ENCODE measurements at regions not wholly inside any gene's neighbourhood (a gene's known extent, or its start where the extent isn't known, plus 50 kb on each side); places are given as distances from the start of the nearest gene placed in this dataset.

DNA sequence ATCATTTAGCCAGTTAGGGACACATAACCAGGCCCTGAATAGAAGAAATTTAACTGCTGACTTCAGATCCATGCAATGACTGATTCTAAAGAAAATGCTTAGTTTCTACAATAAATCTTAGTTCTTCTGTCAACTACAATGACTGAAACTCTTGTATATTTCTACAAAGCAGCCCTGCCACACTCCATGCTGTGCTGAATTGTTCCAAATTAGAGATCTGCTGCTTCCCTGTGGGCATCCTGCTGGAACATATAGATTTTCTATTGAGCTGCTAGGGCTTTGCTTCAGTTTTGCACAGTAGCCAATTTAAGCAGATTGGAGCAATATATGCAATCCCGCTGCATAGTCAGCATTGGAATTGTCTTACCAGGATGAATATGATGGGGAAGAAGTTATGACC is 312.8 kb upstream of the SMIM31 start:
- Histone ChIP-seq H3K4me3 (ENCODE audit: low read length) (no peak overlapping the region), H3K9me3 (ENCODE audit: low read length) (no peaks in the 10 kb centered on the region), H2AFZ (ENCODE audit: low read depth, low read length) (no peak overlapping the region), H3K27me3 (ENCODE audit: insufficient read depth, low read length) (no peaks in the 10 kb centered on the region), H3K36me3 (ENCODE audit: insufficient read depth, low read length) (no peaks in the 10 kb centered on the region), H3K4me1 (ENCODE audit: insufficient read depth, low read length) (no peaks in the 10 kb centered on the region)

GRCh38 chr4:164442180-164442579 is 311.8 kb upstream of the SMIM31 start:
- Histone ChIP-seq H3K4me3 (ENCODE audit: low read length) (no peak overlapping the region), H3K9me3 (ENCODE audit: low read length) (no peaks in the 10 kb centered on the region), H3K27me3 (ENCODE audit: insufficient read depth, low read length) (no peaks in the 10 kb centered on the region), H3K4me1 (ENCODE audit: insufficient read depth, low read length) (no peaks in the 10 kb centered on the region), H2AFZ (ENCODE audit: low read depth, low read length) (no peak overlapping the region), H3K36me3 (ENCODE audit: insufficient read depth, low read length) (no peaks in the 10 kb centered on the region)

GRCh38 chr4:164446516-164446915 is 307.4 kb upstream of the SMIM31 start:
- H3K36me3 ChIP-seq (ENCODE audit: insufficient read depth, low read length) = no peaks in the 10 kb centered on the region
- H3K4me3 ChIP-seq (ENCODE audit: low read length) = no peak overlapping the region
- H3K27me3 ChIP-seq (ENCODE audit: insufficient read depth, low read length) = no peaks in the 10 kb centered on the region
- H2AFZ ChIP-seq (ENCODE audit: low read depth, low read length) = no peak overlapping the region
- no peaks in the 10 kb centered on the region for H3K4me1 ChIP-seq (ENCODE audit: insufficient read depth, low read length)
- H3K9me3 ChIP-seq (ENCODE audit: low read length) = no peaks in the 10 kb centered on the region

DNA sequence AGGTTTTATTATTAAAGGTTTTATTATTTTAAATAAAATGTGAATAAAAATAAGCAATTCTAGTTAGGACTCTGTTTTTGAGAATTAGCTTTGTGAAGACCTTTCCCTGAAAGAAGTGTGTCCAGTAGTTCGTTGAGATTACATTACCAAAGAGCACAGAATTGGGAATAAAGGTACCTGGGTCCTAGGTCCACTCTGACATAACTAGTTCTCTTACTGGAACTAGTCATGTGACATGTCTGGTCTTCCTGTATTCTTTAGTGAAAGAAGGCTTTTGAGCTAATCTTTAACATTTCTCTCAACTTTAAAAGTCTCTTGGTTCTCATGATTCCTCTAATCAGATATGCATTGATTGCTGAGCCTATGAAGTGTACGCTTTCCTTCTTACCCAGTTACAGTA is 292.0 kb upstream of the SMIM31 start:
- Histone ChIP-seq H3K4me3 (ENCODE audit: low read length) (no peak overlapping the region), H3K36me3 (ENCODE audit: insufficient read depth, low read length) (no peaks in the 10 kb centered on the region), H3K4me1 (ENCODE audit: insufficient read depth, low read length) (no peaks in the 10 kb centered on the region), H3K9me3 (ENCODE audit: low read length) (no peaks in the 10 kb centered on the region), H3K27me3 (ENCODE audit: insufficient read depth, low read length) (no peaks in the 10 kb centered on the region), H2AFZ (ENCODE audit: low read depth, low read length) (no peak overlapping the region)

DNA sequence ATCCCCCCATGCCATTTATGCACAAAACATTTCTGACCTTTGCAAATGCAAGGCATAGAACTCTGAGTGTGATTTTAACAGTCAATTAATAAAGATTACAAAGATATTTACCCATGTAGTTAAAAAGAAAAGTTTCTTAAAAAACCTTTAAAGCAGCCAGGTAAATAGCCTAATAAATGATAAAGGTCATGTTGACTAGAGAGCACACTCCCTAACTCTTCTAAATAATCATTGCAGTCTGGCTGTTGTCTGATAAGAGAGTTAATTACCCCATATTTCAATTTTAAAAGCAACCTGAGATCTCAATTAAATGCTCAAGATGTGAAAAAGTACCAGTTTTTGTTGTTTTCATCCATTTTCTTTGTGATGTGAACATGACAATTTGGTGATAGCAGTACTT is 291.5 kb upstream of the SMIM31 start:
- no peaks in the 10 kb centered on the region for H3K9me3 ChIP-seq (ENCODE audit: low read length)
- no peak overlapping the region for H2AFZ ChIP-seq (ENCODE audit: low read depth, low read length)
- H3K36me3 ChIP-seq (ENCODE audit: insufficient read depth, low read length) = no peaks in the 10 kb centered on the region
- H3K4me3 ChIP-seq (ENCODE audit: low read length) = no peak overlapping the region
- no peaks in the 10 kb centered on the region for H3K4me1 ChIP-seq (ENCODE audit: insufficient read depth, low read length)
- no peaks in the 10 kb centered on the region for H3K27me3 ChIP-seq (ENCODE audit: insufficient read depth, low read length)

GRCh38 chr4:164464313-164464712 is 289.6 kb upstream of the SMIM31 start:
- no peaks in the 10 kb centered on the region for H3K4me1 ChIP-seq (ENCODE audit: insufficient read depth, low read length)
- no peaks in the 10 kb centered on the region for H3K36me3 ChIP-seq (ENCODE audit: insufficient read depth, low read length)
- no peaks in the 10 kb centered on the region for H3K9me3 ChIP-seq (ENCODE audit: low read length)
- H3K4me3 ChIP-seq (ENCODE audit: low read length) = no peak overlapping the region
- H2AFZ ChIP-seq (ENCODE audit: low read depth, low read length) = no peak overlapping the region
- no peaks in the 10 kb centered on the region for H3K27me3 ChIP-seq (ENCODE audit: insufficient read depth, low read length)

GRCh38 chr4:164467493-164467892 is 286.4 kb upstream of the SMIM31 start:
- no peak overlapping the region for H3K4me3 ChIP-seq (ENCODE audit: low read length)
- no peaks in the 10 kb centered on the region for H3K4me1 ChIP-seq (ENCODE audit: insufficient read depth, low read length)
- no peaks in the 10 kb centered on the region for H3K9me3 ChIP-seq (ENCODE audit: low read length)
- H2AFZ ChIP-seq (ENCODE audit: low read depth, low read length) = no peak overlapping the region
- H3K36me3 ChIP-seq (ENCODE audit: insufficient read depth, low read length) = no peaks in the 10 kb centered on the region
- no peaks in the 10 kb centered on the region for H3K27me3 ChIP-seq (ENCODE audit: insufficient read depth, low read length)

DNA sequence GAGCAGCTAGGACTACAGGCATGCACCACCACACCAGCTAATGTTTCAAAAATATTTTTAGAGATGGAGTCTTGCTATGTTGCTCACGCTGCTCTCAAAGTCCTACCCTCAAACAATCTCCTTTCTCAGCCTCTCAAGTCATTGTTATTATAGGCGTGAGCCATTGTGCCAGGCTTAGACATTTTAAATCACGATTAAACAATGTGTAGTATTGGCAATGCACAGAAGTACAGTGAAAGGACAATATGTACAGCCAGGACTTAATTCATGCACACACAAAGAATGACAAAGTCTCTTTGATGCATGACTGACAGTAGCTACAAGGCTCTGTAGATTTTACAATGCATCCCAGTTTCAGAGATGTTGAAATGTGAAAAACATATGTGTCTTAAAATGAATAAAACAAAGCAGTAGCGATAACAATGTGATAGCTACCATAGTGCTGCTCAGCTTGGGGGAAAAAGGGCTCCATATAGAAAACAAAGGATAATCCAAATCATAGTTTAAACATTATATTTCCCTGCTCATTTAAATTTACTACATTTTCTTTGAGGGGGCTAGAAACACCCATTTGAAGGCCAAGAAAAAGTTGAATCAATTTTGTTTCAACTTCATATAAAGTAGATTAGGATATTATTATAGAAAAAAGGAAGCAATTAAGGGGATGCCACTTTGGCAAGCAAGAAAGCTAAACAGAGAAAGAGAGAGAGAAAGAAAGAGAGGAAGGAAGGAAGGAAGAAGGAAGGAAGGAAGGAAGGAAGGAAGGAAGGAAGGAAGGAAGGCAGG is 272.4 kb upstream of the SMIM31 start:
- no peaks in the 10 kb centered on the region for H3K9me3 ChIP-seq (ENCODE audit: low read length)
- H3K27me3 ChIP-seq (ENCODE audit: insufficient read depth, low read length) = no peaks in the 10 kb centered on the region
- no peaks in the 10 kb centered on the region for H3K4me1 ChIP-seq (ENCODE audit: insufficient read depth, low read length)

GRCh38 chr4:164482092-164482404 is 271.9 kb upstream of the SMIM31 start:
- H3K4me1 ChIP-seq (ENCODE audit: insufficient read depth, low read length) = no peaks in the 10 kb centered on the region
- no peaks in the 10 kb centered on the region for H3K9me3 ChIP-seq (ENCODE audit: low read length)
- H3K36me3 ChIP-seq (ENCODE audit: insufficient read depth, low read length) = no peaks in the 10 kb centered on the region
- no peak overlapping the region for H3K4me3 ChIP-seq (ENCODE audit: low read length)
- no peaks in the 10 kb centered on the region for H3K27me3 ChIP-seq (ENCODE audit: insufficient read depth, low read length)
- H2AFZ ChIP-seq (ENCODE audit: low read depth, low read length) = no peak overlapping the region

More for the DNA sequence above, 272.4 kb upstream of the SMIM31 start:
- H3K4me3 ChIP-seq (ENCODE audit: low read length) = no peak overlapping the region
- H2AFZ ChIP-seq (ENCODE audit: low read depth, low read length) = no peak overlapping the region
- H3K36me3 ChIP-seq (ENCODE audit: insufficient read depth, low read length) = no peaks in the 10 kb centered on the region

- H3K36me3 ChIP-seq (ENCODE audit: insufficient read depth, low read length) = no peaks in the 10 kb centered on the region
- no peaks in the 10 kb centered on the region for H3K9me3 ChIP-seq (ENCODE audit: low read length)
- no peaks in the 10 kb centered on the region for H3K4me1 ChIP-seq (ENCODE audit: insufficient read depth, low read length)
- no peak overlapping the region for H3K4me3 ChIP-seq (ENCODE audit: low read length)
- H2AFZ ChIP-seq (ENCODE audit: low read depth, low read length) = no peak overlapping the region
- H3K27me3 ChIP-seq (ENCODE audit: insufficient read depth, low read length) = no peaks in the 10 kb centered on the region
Measured at GRCh38 chr4:164482758-164483157, 271.2 kb upstream of the SMIM31 start.

DNA sequence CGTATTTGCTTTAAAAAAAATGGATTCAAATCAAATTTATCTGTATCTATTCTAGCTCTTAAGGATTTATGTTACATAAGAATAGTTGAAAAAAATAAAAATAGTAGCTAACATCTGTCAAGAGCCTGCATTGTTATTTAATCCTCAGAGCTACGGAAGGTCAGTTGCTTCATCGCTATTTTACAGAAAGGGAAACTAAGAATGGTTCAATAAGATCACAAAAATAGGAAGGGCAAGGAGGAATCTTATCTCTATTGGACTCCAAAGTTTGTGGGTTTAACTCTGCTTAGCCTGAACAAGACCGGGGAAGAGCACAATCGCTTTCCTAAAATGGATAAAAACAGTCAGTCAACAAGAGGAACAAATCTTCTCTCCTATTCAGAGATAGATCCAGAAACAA is 270.2 kb upstream of the SMIM31 start:
- Histone ChIP-seq H3K9me3 (ENCODE audit: low read length) (no peaks in the 10 kb centered on the region), H2AFZ (ENCODE audit: low read depth, low read length) (no peak overlapping the region), H3K4me1 (ENCODE audit: insufficient read depth, low read length) (no peaks in the 10 kb centered on the region), H3K36me3 (ENCODE audit: insufficient read depth, low read length) (no peaks in the 10 kb centered on the region), H3K27me3 (ENCODE audit: insufficient read depth, low read length) (no peaks in the 10 kb centered on the region), H3K4me3 (ENCODE audit: low read length) (no peak overlapping the region)

GRCh38 chr4:164484551-164484950 is 269.4 kb upstream of the SMIM31 start:
- Histone ChIP-seq H3K36me3 (ENCODE audit: insufficient read depth, low read length) (no peaks in the 10 kb centered on the region), H3K4me1 (ENCODE audit: insufficient read depth, low read length) (no peaks in the 10 kb centered on the region), H2AFZ (ENCODE audit: low read depth, low read length) (no peak overlapping the region), H3K9me3 (ENCODE audit: low read length) (no peaks in the 10 kb centered on the region), H3K27me3 (ENCODE audit: insufficient read depth, low read length) (no peaks in the 10 kb centered on the region), H3K4me3 (ENCODE audit: low read length) (no peak overlapping the region)

- H3K4me3 ChIP-seq (ENCODE audit: low read length) = no peak overlapping the region
Measured at GRCh38 chr4:164485136-164485535, 268.8 kb upstream of the SMIM31 start.

GRCh38 chr4:164488114-164488513 is 265.8 kb upstream of the SMIM31 start:
- Histone ChIP-seq H3K4me1 (ENCODE audit: insufficient read depth, low read length) (no peaks in the 10 kb centered on the region), H3K27me3 (ENCODE audit: insufficient read depth, low read length) (no peaks in the 10 kb centered on the region), H3K9me3 (ENCODE audit: low read length) (no peaks in the 10 kb centered on the region), H3K4me3 (ENCODE audit: low read length) (no peak overlapping the region), H3K36me3 (ENCODE audit: insufficient read depth, low read length) (no peaks in the 10 kb centered on the region), H2AFZ (ENCODE audit: low read depth, low read length) (no peak overlapping the region)

More at GRCh38 chr4:164485136-164485535, 268.8 kb upstream of the SMIM31 start:
- H3K4me1 ChIP-seq (ENCODE audit: insufficient read depth, low read length) = no peaks in the 10 kb centered on the region
- H3K27me3 ChIP-seq (ENCODE audit: insufficient read depth, low read length) = no peaks in the 10 kb centered on the region
- no peak overlapping the region for H2AFZ ChIP-seq (ENCODE audit: low read depth, low read length)
- H3K36me3 ChIP-seq (ENCODE audit: insufficient read depth, low read length) = no peaks in the 10 kb centered on the region
- no peaks in the 10 kb centered on the region for H3K9me3 ChIP-seq (ENCODE audit: low read length)
